Endothelial cell of umbilical vein (primary cell): ENCODE measurements at regions not wholly inside any gene's neighbourhood (a gene's known extent, or its start where the extent isn't known, plus 50 kb on each side); places are given as distances from the start of the nearest gene placed in this dataset.

Experiments
- BruUV-seq: library from RNA; stranded (reverse); fragments of 400-500 nt; replicated peaks from 2 replicates; lab custom pipeline; 2021; lab: Mats Ljungman, UMichigan
- CTCF ChIA-PET: fragments of 300-600, 350-600 bp; sonication (Branson Sonifier 250); formaldehyde crosslinking; loops from one replicate; lab custom pipeline; 2021; ENCODE audit warnings: antibody characterized with exemption, inconsistent platforms; lab: Charles Lee
- POLR2A ChIA-PET: fragments of 300-600, 350-600 bp; sonication (Branson Sonifier 250); formaldehyde crosslinking; loops from one replicate; lab custom pipeline; 2021; ENCODE audit warnings: antibody characterized with exemption, inconsistent platforms; lab: Charles Lee
- DNase-seq: peaks from one replicate; pipeline ENCODE4 v3.0.0-alpha.2; 2011; ENCODE audit warnings: low read depth, low spot score
- FAIRE-seq: peaks from 2 replicates; lab custom pipeline; 2011; peaks lifted over from hg19 to GRCh38; lab: Jason Lieb, UNC
- H2AFZ ChIP-seq: 2 replicates; pipeline ENCODE4 v1.6.0; 2012; ENCODE audit warnings: low read depth, low read length, control low read depth, inconsistent platforms
- H3K27ac ChIP-seq: 2 replicates; pipeline ENCODE4 v1.5.1; 2011; ENCODE audit warnings: low read depth, mild to moderate bottlenecking, control low read depth, low read length, moderate library complexity; ENCODE audit not compliant: insufficient read depth
- H3K27me3 ChIP-seq, 2 experiments: 2 replicates each; pipeline versions ENCODE4 v1.6.0 to v1.6.1; 2011; ENCODE audit warnings: low read length in 2 of 2, mixed read lengths in 1 of 2; ENCODE audit not compliant: control insufficient read depth in 2 of 2, insufficient read depth in 2 of 2
- H3K36me3 ChIP-seq, 2 experiments: 2 replicates in 1 of 2; 3 replicates in 1 of 2; pipeline ENCODE4 v1.5.1; 2011; ENCODE audit warnings: low read length in 2 of 2, mild to moderate bottlenecking in 1 of 2, moderate library complexity in 1 of 2; ENCODE audit not compliant: control insufficient read depth in 2 of 2, insufficient read depth in 2 of 2; ENCODE audit errors: extremely low read depth in 1 of 2
- H3K4me1 ChIP-seq: 3 replicates; pipeline ENCODE4 v1.5.1; 2011; ENCODE audit warnings: mild to moderate bottlenecking, low read length; ENCODE audit not compliant: control insufficient read depth, insufficient read depth; ENCODE audit errors: extremely low read depth
- H3K4me2 ChIP-seq: 2 replicates; pipeline ENCODE4 v1.6.1; 2011; ENCODE audit warnings: low read length, control low read depth, mixed read lengths; ENCODE audit not compliant: insufficient read depth
- H3K4me3 ChIP-seq, 3 experiments: fragments of 200-600 bp in 1 of 3; sonication (generic), shearing (Covaris generic) in 1 of 3; replicated peaks in 1 of 3; 2 replicates each; pipeline ENCODE4 v1.5.1; 2011 to 2016; ENCODE audit warnings: control low read depth in 3 of 3, low read length in 3 of 3, mild to moderate bottlenecking in 2 of 3, inconsistent platforms in 1 of 3, low read depth in 1 of 3, moderate library complexity in 1 of 3; ENCODE audit not compliant: insufficient read depth in 1 of 3
- H3K79me2 ChIP-seq: 2 replicates; pipeline ENCODE4 v1.6.0; 2012; ENCODE audit warnings: low read length, inconsistent platforms; ENCODE audit not compliant: control insufficient read depth, insufficient read depth
- H3K9ac ChIP-seq: replicated peaks from 2 replicates; pipeline ENCODE3; 2011; ENCODE audit warnings: low read length, control low read depth; ENCODE audit not compliant: insufficient read depth; ENCODE audit errors: extremely low read depth
- H3K9me1 ChIP-seq: replicated peaks from 3 replicates; pipeline ENCODE4 v1.6.0; 2011; ENCODE audit warnings: mild to moderate bottlenecking, low read length; ENCODE audit not compliant: control insufficient read depth, insufficient read depth; ENCODE audit errors: extremely low read depth
- H3K9me3 ChIP-seq: replicated peaks from 2 replicates; pipeline ENCODE4 v1.5.1; 2012; ENCODE audit warnings: low read length, inconsistent platforms; ENCODE audit not compliant: control insufficient read depth, insufficient read depth
- H4K20me1 ChIP-seq: replicated peaks from 2 replicates; pipeline ENCODE3; 2011; ENCODE audit warnings: mild to moderate bottlenecking, low read length; ENCODE audit not compliant: control insufficient read depth, insufficient read depth; ENCODE audit errors: extremely low read depth
- EZH2 ChIP-seq: IDR thresholded peaks from 2 replicates; pipeline ENCODE4 v1.6.1; 2012; ENCODE audit warnings: borderline replicate concordance, low read depth, mild to moderate bottlenecking, moderate library complexity, low read length, inconsistent platforms; ENCODE audit not compliant: severe bottlenecking
- FOS ChIP-seq: IDR thresholded peaks from 2 replicates; pipeline ENCODE4 v1.6.1; 2011; ENCODE audit warnings: mild to moderate bottlenecking, low read length, moderate library complexity, borderline replicate concordance; ENCODE audit not compliant: insufficient read depth
- GATA2 ChIP-seq: IDR thresholded peaks from 2 replicates; pipeline ENCODE4 v1.7.0; 2011; ENCODE audit warnings: low read depth, mild to moderate bottlenecking, moderate library complexity, mixed read lengths, low read length; ENCODE audit not compliant: insufficient read length, insufficient read depth
- JUN ChIP-seq: IDR thresholded peaks from 2 replicates; pipeline ENCODE4 v1.6.1; 2011; ENCODE audit warnings: borderline replicate concordance, low read depth; ENCODE audit not compliant: insufficient read length, insufficient read depth
- MAX ChIP-seq: IDR thresholded peaks from 2 replicates; pipeline ENCODE4 v1.6.1; 2011; ENCODE audit not compliant: insufficient read depth, insufficient read length
- MYC ChIP-seq: IDR thresholded peaks from one replicate; pipeline ENCODE4 v1.6.1; 2011; ENCODE audit warnings: mild to moderate bottlenecking, low read depth, low read length
- POLR2A ChIP-seq: IDR thresholded peaks from 2 replicates; pipeline ENCODE4 v1.6.1; 2012; ENCODE audit warnings: low read depth, mild to moderate bottlenecking, control low read depth, low read length
- POLR2AphosphoS5 ChIP-seq: IDR thresholded peaks from 2 replicates; pipeline ENCODE4 v1.6.1; 2012; ENCODE audit warnings: low read depth, mild to moderate bottlenecking, control low read depth, low read length, moderate library complexity; ENCODE audit not compliant: insufficient read depth
- dilution Hi-C: fragments of 300-500 bp; cut with MboI; formaldehyde crosslinking; loops from one replicate; pipeline ENCODE4 v1.15.0; 2019; ENCODE audit warnings: low sequenced_read_pairs; ENCODE audit not compliant: extremely low pct_ligation_motif_present
- intact Hi-C: fragments of 100-400 bp; cut with micrococcal nuclease; formaldehyde crosslinking; loops from one replicate; pipeline ENCODE4 v1.10.0; 2022
- TF ChIP-seq, protein P1 (sequence below), 2 donors: IDR thresholded peaks; 1 replicate in 1 of 2; 2 replicates in 1 of 2; pipeline ENCODE4 v1.5.1; 2011; ENCODE audit warnings: low read length in 2 of 2, mild to moderate bottlenecking in 2 of 2, moderate library complexity in 2 of 2, control low read depth in 1 of 2, inconsistent platforms in 1 of 2, low read depth in 1 of 2; ENCODE audit not compliant: insufficient read depth in 1 of 2; ENCODE audit errors: extremely low read depth in 1 of 2

DNA sequence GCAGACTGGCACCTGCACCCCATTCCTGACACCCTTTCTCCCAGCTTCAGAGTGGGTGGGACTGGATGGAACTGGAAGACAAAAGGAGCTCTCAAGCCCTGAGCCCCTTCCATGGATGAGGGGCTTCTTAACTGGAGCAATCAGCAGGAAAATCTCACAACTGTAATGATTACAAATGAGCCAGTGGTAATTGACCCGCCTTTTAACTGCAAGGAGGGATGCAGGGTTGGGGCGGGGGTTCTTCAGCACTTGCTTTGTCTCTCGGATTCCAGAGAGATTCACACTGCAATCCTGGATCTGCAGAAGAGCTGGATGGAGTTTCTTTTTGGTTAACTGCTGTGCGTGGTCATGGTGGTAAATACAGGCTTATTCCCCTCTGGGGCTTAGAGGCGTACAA lies 160.1 kb upstream of the SHB start:
- Histone ChIP-seq H4K20me1 (no peaks in the 10 kb centered on the region), H2AFZ (no peak overlapping the region), H3K9ac (no peak overlapping the region), H3K36me3 (no peaks in the 10 kb centered on the region), H3K27me3 (peaks cover 18% of the 10 kb centered on the region in 2 experiments), H3K79me2 (no peaks in the 10 kb centered on the region), H3K4me1 (no peaks in the 10 kb centered on the region), H3K27ac (no peak overlapping the region), H3K4me3 (no peak overlapping the region), H3K4me2 (no peak overlapping the region), H3K9me3 (no peaks in the 10 kb centered on the region), H3K9me1 (no peaks in the 10 kb centered on the region)
- no peak for DNase-seq
- BruUV-seq: no TSS peak
- ChIA-PET POLR2A (no interaction called here), CTCF (interaction anchor here (0.8 kb wide), 1 partner anchor 35 kb away, joined by 3 read pairs; no protein-coding TSS in a partner anchor)
- intact Hi-C loops (no loop called here), dilution Hi-C loops (no loop called here)
- no peak for FAIRE-seq
- TF ChIP-seq EZH2: no peak
- TF ChIP-seq POLR2A: no peak
- TF ChIP-seq MAX: no peak
- no peak for TF ChIP-seq MYC
- TF ChIP-seq POLR2AphosphoS5: no peak
- TF ChIP-seq, protein P1, sequence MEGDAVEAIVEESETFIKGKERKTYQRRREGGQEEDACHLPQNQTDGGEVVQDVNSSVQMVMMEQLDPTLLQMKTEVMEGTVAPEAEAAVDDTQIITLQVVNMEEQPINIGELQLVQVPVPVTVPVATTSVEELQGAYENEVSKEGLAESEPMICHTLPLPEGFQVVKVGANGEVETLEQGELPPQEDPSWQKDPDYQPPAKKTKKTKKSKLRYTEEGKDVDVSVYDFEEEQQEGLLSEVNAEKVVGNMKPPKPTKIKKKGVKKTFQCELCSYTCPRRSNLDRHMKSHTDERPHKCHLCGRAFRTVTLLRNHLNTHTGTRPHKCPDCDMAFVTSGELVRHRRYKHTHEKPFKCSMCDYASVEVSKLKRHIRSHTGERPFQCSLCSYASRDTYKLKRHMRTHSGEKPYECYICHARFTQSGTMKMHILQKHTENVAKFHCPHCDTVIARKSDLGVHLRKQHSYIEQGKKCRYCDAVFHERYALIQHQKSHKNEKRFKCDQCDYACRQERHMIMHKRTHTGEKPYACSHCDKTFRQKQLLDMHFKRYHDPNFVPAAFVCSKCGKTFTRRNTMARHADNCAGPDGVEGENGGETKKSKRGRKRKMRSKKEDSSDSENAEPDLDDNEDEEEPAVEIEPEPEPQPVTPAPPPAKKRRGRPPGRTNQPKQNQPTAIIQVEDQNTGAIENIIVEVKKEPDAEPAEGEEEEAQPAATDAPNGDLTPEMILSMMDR (IDR thresholded peaks at IDR 0.05; ENCODE audit: extremely low read depth in 1 of 2, insufficient read depth in 1 of 2, low read depth in 1 of 2, low read length in 2 of 2): no peak
- no peak for TF ChIP-seq JUN
- no peak for TF ChIP-seq FOS
- no peak for TF ChIP-seq GATA2
